Upper lobe of right lung (tissue), 1 donor: ENCODE measurements at regions not wholly inside any gene's neighbourhood (a gene's known extent, or its start where the extent isn't known, plus 50 kb on each side); places are given as distances from the start of the nearest gene placed in this dataset.
"Not testable (repeated sequence)": the region's sequence is repeated elsewhere in the genome, so short reads cannot be mapped to it uniquely, and the experiment has no call there.

Source experiments
- ATAC-seq: fragments of 200-7000 bp; cut with Tn5 transposase; one replicate; pipeline ENCODE4 v1.9.1; 2020; ENCODE audit warnings: mild to moderate bottlenecking, moderate library complexity
- DNase-seq: peaks from one replicate; pipeline ENCODE4 v3.0.0-alpha.2; 2020
- H3K27ac ChIP-seq: fragments of 200-600 bp; one replicate; pipeline ENCODE4 v1.8.0; 2022
- H3K27me3 ChIP-seq: fragments of 200-600 bp; one replicate; pipeline ENCODE4 v1.8.0; 2022; ENCODE audit warnings: mild to moderate bottlenecking
- H3K36me3 ChIP-seq: fragments of 200-600 bp; one replicate; pipeline ENCODE4 v1.8.0; 2022
- H3K4me1 ChIP-seq: fragments of 200-600 bp; one replicate; pipeline ENCODE4 v1.8.0; 2022
- H3K4me3 ChIP-seq: fragments of 200-600 bp; one replicate; pipeline ENCODE4 v1.8.0; 2022; ENCODE audit warnings: mild to moderate bottlenecking
- H3K9me3 ChIP-seq: fragments of 200-600 bp; one replicate; pipeline ENCODE4 v1.8.0; 2022
- intact Hi-C: fragments of 100-400 bp; cut with DNase I; formaldehyde crosslinking; loops from one replicate; pipeline ENCODE4 v1.11.0; 2022
- TF ChIP-seq, protein P1 (sequence below): fragments of 200-600 bp; IDR thresholded peaks from one replicate; pipeline ENCODE4 v1.8.0; 2022; ENCODE audit warnings: antibody characterized with exemption
- donor health status: DM: no; HTN: yes; CAD: no; lungs with severe emphysema.

DNA sequence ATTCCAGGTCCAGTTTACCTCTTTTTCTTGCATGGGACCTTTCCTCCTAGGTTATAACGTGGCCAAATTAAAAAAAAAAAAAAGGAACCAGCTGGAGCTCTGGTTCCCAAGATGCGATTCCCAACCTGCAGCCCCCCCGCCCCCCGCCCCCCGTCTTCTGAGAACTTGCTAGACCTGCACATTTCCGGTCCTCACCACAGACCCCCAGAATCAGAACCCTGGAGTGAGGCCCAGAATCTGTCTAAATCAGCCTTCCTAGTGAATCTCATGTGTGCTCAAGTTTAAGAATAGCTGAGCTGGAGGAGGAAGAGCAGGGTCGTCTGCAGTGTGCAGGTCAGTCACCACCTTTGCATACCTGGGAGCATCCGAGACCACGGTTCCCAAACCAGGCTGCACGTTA is 144.2 kb downstream of the KLF6 start:
- DNase-seq (no peak), ATAC-seq (no peak)
- H3K27ac ChIP-seq: no peak overlapping the region
- intact Hi-C loops: no loop called here
- H3K9me3 ChIP-seq: no peaks in the 10 kb centered on the region
- H3K27me3 ChIP-seq: no peaks in the 10 kb centered on the region
- no peaks in the 10 kb centered on the region for H3K36me3 ChIP-seq
- TF ChIP-seq, protein P1, sequence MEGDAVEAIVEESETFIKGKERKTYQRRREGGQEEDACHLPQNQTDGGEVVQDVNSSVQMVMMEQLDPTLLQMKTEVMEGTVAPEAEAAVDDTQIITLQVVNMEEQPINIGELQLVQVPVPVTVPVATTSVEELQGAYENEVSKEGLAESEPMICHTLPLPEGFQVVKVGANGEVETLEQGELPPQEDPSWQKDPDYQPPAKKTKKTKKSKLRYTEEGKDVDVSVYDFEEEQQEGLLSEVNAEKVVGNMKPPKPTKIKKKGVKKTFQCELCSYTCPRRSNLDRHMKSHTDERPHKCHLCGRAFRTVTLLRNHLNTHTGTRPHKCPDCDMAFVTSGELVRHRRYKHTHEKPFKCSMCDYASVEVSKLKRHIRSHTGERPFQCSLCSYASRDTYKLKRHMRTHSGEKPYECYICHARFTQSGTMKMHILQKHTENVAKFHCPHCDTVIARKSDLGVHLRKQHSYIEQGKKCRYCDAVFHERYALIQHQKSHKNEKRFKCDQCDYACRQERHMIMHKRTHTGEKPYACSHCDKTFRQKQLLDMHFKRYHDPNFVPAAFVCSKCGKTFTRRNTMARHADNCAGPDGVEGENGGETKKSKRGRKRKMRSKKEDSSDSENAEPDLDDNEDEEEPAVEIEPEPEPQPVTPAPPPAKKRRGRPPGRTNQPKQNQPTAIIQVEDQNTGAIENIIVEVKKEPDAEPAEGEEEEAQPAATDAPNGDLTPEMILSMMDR: no peak
- no peak overlapping the region for H3K4me3 ChIP-seq
- no peaks in the 10 kb centered on the region for H3K4me1 ChIP-seq

DNA sequence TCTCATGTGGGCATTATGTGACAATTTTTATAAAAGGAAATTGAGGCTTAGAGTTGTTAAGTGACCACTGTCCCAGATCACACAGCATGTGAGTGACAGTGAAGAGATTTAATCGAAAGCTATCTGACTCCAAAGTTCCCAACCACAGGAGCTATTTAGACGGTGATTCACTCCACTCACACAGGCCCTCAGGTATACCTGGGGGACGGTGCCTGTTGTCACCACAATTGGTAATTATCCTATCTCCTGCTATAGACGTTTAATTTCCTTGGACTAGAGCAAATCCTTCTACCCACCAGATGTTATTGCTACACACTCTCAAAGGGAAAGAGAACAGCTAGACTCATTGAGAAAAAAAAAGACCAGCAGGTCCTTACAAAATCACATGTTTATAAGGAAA is 145.5 kb downstream of the KLF6 start:
- ATAC-seq: no peak
- Histone ChIP-seq H3K4me3 (no peak overlapping the region), H3K27ac (no peak overlapping the region), H3K27me3 (no peaks in the 10 kb centered on the region), H3K9me3 (no peaks in the 10 kb centered on the region), H3K36me3 (no peaks in the 10 kb centered on the region), H3K4me1 (no peaks in the 10 kb centered on the region)
- TF ChIP-seq, protein P1: no peak
- intact Hi-C loops: no loop called here
- no peak for DNase-seq

DNA sequence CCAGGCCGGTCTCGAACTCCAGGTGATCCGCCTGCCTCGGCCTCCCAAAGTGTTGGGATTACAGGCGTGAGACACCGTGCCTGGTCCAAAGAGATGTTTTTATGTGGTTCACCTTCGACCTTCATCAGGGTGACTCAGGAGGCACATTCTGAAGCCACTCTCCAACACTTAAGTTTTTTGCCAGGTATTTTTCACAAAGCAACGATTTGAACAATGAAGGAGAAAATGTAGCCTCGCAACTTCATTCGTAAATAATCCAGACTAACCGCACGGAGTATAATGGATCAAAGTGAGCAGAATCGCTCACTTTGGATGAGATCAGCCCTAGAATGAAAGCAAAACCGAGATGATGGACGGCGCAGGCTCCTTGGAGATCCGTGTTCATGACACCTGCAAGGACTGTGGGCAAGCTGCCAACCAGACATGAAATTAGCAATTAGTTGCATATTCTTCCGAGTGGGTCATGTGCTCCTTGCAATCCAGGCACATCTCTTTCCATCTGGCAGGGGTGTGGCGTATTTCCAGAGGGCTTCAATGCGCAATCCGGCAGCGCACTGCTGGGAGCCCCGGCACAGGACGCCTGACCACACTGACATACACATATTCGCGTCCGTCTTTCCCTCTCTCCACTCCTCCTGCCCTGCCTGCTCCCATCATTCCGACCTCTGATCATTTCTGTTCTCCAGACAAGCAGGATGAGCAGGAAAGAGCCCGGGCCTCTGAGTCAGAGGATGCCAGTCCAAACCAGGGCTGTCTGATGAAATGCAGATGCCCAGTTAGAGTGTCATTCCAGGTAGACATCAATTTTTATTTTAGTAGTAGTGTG is 148.4 kb downstream of the KLF6 start:
- intact Hi-C loops: no loop called here

DNA sequence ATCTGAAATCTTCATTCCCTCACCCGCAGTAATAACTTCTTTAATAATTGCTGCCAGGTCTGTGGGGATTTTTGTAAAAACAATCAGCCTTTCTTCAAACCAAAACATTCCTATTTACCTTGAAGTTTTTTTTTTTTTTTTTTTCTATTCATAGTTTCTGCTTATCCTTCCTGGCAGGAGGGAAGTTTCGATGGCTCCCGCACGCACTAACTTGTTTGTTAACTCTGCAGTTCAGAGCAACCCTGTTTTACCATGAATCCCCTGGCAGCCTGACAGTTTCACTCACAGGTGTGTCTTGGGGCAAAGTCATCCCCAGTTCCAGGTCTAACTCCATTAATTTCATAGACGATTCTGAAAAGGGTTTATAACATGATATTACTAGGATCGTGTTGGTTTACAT is 149.3 kb downstream of the KLF6 start:
- TF ChIP-seq, protein P1: no peak
- Histone ChIP-seq H3K9me3 (no peaks in the 10 kb centered on the region), H3K27ac (no peak overlapping the region), H3K36me3 (no peaks in the 10 kb centered on the region), H3K4me1 (no peaks in the 10 kb centered on the region), H3K4me3 (no peak overlapping the region), H3K27me3 (no peaks in the 10 kb centered on the region)
- ATAC-seq (no peak), DNase-seq (no peak)
- intact Hi-C loops: no loop called here

More for the DNA sequence above, 148.4 kb downstream of the KLF6 start:
- no peak overlapping the region for H3K27ac ChIP-seq
- no peaks in the 10 kb centered on the region for H3K4me1 ChIP-seq
- H3K9me3 ChIP-seq: no peaks in the 10 kb centered on the region
- ATAC-seq (no peak), DNase-seq (no peak)
- no peak overlapping the region for H3K4me3 ChIP-seq
- H3K27me3 ChIP-seq: no peaks in the 10 kb centered on the region
- TF ChIP-seq, protein P1: no peak
- H3K36me3 ChIP-seq: no peaks in the 10 kb centered on the region

DNA sequence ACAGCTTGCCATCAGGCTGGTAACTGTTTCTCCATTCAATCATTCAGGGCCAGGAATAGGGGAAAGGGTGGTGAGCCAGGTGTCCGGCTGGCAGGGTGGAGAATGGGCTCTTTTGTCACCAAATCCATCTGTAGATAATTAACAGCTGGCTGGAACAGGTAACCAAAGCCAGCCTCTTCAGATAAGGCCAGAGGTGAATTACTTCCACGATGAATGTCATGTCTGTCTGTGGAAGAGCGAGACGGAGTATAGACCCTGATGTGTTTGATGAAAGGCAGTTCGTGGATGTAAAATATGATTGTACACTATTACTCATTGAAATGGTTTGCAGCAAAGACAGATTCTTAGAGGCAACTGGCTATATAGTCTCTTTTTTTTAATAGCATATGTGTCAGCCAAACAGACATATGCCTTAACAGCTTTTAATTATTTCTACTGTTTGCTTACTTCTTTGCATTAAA is 149.8 kb downstream of the KLF6 start:
- TF ChIP-seq, protein P1: no peak
- intact Hi-C loops: no loop called here

DNA sequence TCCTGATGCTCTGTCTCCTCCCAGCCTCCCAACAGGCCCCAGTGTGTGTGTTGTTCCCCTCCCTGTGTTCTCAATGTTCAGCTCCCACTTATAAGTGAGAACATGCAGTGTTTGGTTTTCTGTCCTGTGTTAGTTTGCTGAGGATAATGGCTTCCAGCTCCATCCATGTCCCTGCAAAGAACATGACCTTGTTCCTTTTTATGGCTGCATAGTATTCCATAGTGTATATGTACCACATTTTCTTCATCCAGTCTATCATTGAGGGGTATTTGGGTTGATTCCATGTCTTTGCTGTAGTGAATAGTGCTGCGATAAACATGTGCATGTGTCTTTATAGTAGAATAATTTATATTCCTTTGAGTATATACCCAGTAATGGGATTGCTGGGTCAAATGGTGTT is 150.4 kb downstream of the KLF6 start:
- DNase-seq, ATAC-seq, H3K4me1 ChIP-seq, H3K4me3 ChIP-seq, H3K9me3 ChIP-seq, intact Hi-C loops, H3K36me3 ChIP-seq, H3K27ac ChIP-seq, H3K27me3 ChIP-seq: not testable (repeated sequence)

More for the DNA sequence above, 149.8 kb downstream of the KLF6 start:
- Histone ChIP-seq H3K27me3 (no peaks in the 10 kb centered on the region), H3K36me3 (no peaks in the 10 kb centered on the region), H3K4me3 (no peak overlapping the region), H3K4me1 (no peaks in the 10 kb centered on the region), H3K27ac (no peak overlapping the region), H3K9me3 (no peaks in the 10 kb centered on the region)
- ATAC-seq (no peak), DNase-seq (no peak)
